GM12874 (cell line): ENCODE measurements at regions not wholly inside any gene's neighbourhood (a gene's known extent, or its start where the extent isn't known, plus 50 kb on each side); places are given as distances from the start of the nearest gene placed in this dataset.

Experiments used
- CTCF ChIP-seq: IDR thresholded peaks from 2 replicates; pipeline ENCODE4 v1.5.1; 2011; ENCODE audit warnings: low read depth, mild to moderate bottlenecking, control low read depth, low read length, moderate library complexity; ENCODE audit not compliant: insufficient read depth

DNA sequence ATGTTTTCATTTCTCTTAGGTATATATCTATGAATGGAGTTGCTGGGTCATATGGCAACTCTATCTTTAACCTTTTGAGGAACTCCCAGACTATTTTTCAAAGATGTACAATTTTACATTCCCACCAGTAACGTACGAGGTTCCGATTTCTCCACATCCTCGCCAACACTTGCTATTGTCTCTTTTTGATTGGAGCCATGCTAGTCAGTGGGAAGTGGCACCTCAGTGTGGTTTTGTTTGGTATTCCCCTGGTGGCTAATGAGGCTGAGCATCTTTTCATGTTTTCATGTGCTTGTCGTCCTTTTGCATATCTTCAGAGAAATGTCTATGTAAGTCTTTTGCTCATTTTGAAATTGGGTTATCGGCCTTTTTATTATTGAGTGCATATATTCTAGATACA lies 178.6 kb upstream of the EXOC2 start:
- TF ChIP-seq CTCF: no peak

GRCh38 chr6:870096-870495 lies 177.2 kb upstream of the EXOC2 start:
- no peak for TF ChIP-seq CTCF

DNA sequence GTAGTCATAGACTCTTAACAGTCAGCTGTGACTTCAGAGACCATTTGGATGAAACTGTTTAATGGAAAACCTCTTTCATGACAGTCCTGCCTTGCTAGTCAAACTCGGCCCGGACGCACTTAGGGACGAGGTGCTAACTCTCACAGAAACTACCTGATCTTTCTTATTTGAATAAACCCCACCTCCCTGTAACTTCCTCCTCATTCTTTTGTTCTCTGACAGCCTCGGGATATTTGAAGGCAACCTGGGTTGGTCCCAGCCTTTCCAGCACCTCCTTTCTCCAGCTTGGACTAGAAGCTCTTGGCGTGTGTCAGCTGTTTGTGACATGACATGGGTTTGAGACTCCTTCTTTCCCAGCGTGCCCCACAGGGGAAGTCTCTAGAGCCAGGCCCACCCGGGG lies 175.3 kb upstream of the EXOC2 start:
- no peak for TF ChIP-seq CTCF

- TF ChIP-seq CTCF: no peak
Observed at GRCh38 chr6:867378-867777, 174.4 kb upstream of the EXOC2 start.

DNA sequence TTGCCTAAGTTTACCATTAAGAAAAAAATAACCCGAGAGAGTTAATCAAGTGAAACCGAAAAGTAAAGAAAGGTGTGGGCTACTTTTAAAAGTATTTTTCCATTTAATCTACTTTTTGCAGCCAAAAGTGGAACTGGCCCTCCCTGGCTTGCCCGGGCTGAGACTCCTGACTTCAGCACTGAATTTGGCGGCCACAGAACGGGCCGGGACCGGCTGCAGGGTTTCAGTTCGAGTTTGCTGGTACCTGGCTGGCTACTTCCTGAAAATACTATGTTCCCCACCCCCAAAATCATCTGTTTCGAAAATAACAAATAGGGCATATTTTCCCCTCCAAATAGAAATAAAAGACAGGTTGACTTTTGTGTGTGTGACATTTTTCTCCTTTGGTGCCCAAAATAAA lies 173.4 kb upstream of the EXOC2 start:
- TF ChIP-seq CTCF: no peak

DNA sequence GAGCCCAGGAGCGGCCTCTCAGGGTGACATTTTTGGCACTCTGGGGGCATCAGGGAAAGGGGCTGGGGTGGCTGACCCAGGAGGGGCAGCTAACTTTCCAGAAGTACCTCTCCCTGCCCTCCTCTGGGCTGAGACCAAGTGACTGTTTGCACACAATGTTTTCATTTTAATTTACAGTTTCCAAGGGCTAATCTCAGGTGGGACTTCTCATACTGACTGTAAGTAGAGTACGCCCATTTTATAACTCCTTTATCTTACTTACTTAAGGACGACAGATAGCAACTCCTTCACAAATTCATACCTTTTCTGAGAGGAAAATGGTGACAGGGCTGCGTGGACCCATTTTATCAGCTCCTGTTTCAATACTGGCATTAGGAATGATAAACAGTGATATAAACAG lies 172.9 kb upstream of the EXOC2 start:
- TF ChIP-seq CTCF: no peak

GRCh38 chr6:863831-864230 lies 170.9 kb upstream of the EXOC2 start:
- no peak for TF ChIP-seq CTCF

DNA sequence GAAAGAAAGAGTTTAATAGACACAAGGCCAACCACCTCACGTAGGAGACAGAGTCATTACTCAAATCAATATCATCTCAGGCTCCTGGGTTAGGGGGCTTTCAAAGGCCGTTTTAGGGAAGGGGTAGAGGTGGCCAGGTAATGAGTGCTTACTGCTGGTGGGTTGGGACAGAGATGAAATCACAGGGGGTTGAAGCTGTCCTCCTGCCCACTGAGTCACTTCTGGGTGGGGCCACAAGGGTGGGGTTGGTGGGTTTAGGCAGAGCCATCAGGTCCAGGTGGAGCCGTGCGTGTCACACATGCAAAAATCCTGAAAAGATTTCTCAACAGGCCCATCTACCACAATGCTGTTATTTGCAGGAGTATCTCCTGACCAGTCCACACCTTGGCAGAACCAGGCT lies 167.0 kb upstream of the EXOC2 start:
- no peak for TF ChIP-seq CTCF
